Keratinocyte (primary cell): ENCODE measurements at regions not wholly inside any gene's neighbourhood (a gene's known extent, or its start where the extent isn't known, plus 50 kb on each side); places are given as distances from the start of the nearest gene placed in this dataset.

ENCODE experiments used
- DNase-seq: peaks from one replicate; pipeline ENCODE4 v3.0.0-alpha.2; 2011; ENCODE audit warnings: low read depth, missing footprints, low spot score
- FAIRE-seq: peaks from 2 replicates; lab custom pipeline; 2011; peaks lifted over from hg19 to GRCh38; lab: Jason Lieb, UNC
- H2AFZ ChIP-seq: 2 replicates; pipeline ENCODE4 v1.6.0; 2012; ENCODE audit warnings: low read length, control low read depth, inconsistent platforms; ENCODE audit not compliant: control insufficient read depth
- H3K27ac ChIP-seq: 2 replicates; pipeline ENCODE4 v1.5.1; 2011; ENCODE audit warnings: low read length; ENCODE audit not compliant: control insufficient read depth, insufficient read depth
- H3K27me3 ChIP-seq: 3 replicates; pipeline ENCODE4 v1.6.0; 2011; ENCODE audit warnings: low read length; ENCODE audit not compliant: control insufficient read depth, insufficient read depth; ENCODE audit errors: extremely low read depth
- H3K36me3 ChIP-seq, 2 experiments: 2 replicates in 1 of 2; 3 replicates in 1 of 2; pipeline ENCODE4 v1.5.1; 2011; ENCODE audit warnings: low read length in 2 of 2, mild to moderate bottlenecking in 1 of 2; ENCODE audit not compliant: control insufficient read depth in 2 of 2, insufficient read depth in 2 of 2; ENCODE audit errors: extremely low read depth in 1 of 2
- H3K4me1 ChIP-seq: 3 replicates; pipeline ENCODE4 v1.5.1; 2011; ENCODE audit warnings: low read length; ENCODE audit not compliant: control insufficient read depth, insufficient read depth; ENCODE audit errors: extremely low read depth
- H3K4me2 ChIP-seq: 3 replicates; pipeline ENCODE4 v1.6.0; 2011; ENCODE audit warnings: low read depth, low read length; ENCODE audit not compliant: control insufficient read depth, insufficient read depth; ENCODE audit errors: extremely low read depth
- H3K4me3 ChIP-seq, 3 experiments: fragments of 200-600 bp in 1 of 3; sonication (generic) in 1 of 3; 2 replicates in 2 of 3; 3 replicates in 1 of 3; pipeline ENCODE4 v1.5.1; 2011 to 2016; ENCODE audit warnings: low read length in 3 of 3, mild to moderate bottlenecking in 3 of 3, control low read depth in 2 of 3, inconsistent platforms in 1 of 3, low read depth in 1 of 3, mixed read lengths in 1 of 3, mixed run types in 1 of 3, moderate library complexity in 1 of 3; ENCODE audit not compliant: control insufficient read depth in 2 of 3, insufficient read depth in 2 of 3; ENCODE audit errors: extremely low read depth in 1 of 3
- H3K79me2 ChIP-seq: 2 replicates; pipeline ENCODE4 v1.6.0; 2012; ENCODE audit warnings: low read length; ENCODE audit not compliant: control insufficient read depth, insufficient read depth
- H3K9ac ChIP-seq: 3 replicates; pipeline ENCODE4 v1.6.0; 2011; ENCODE audit warnings: low read length; ENCODE audit not compliant: control insufficient read depth, insufficient read depth; ENCODE audit errors: extremely low read depth
- H3K9me1 ChIP-seq: 3 replicates; pipeline ENCODE4 v1.6.0; 2011; ENCODE audit warnings: low read length; ENCODE audit not compliant: control insufficient read depth, insufficient read depth; ENCODE audit errors: extremely low read depth
- H3K9me3 ChIP-seq: 2 replicates; pipeline ENCODE4 v1.5.1; 2012; ENCODE audit warnings: low read depth, low read length; ENCODE audit not compliant: control insufficient read depth
- H4K20me1 ChIP-seq: 3 replicates; pipeline ENCODE4 v1.6.0; 2011; ENCODE audit warnings: low read length; ENCODE audit not compliant: control insufficient read depth, insufficient read depth; ENCODE audit errors: extremely low read depth
- CTCF ChIP-seq, 3 experiments: IDR thresholded peaks in 1 of 3; conservative IDR thresholded peaks in 1 of 3; optimal IDR thresholded peaks in 1 of 3; 2 replicates in 2 of 3; 3 replicates in 1 of 3; pipeline versions ENCODE3 to v1.5.1; 2011; ENCODE audit warnings: low read length in 3 of 3, mild to moderate bottlenecking in 3 of 3, moderate library complexity in 2 of 3, control low read depth in 1 of 3, inconsistent platforms in 1 of 3; ENCODE audit not compliant: insufficient read depth in 2 of 3; ENCODE audit errors: extremely low read depth in 1 of 3
- EZH2 ChIP-seq: IDR thresholded peaks from one replicate; pipeline ENCODE4 v1.6.1; 2012; ENCODE audit warnings: inconsistent platforms, mild to moderate bottlenecking, low read length, moderate library complexity
- dilution Hi-C: fragments of 300-500 bp; cut with MboI; formaldehyde crosslinking; loops from one replicate; pipeline ENCODE4 v1.7.0; 2020; ENCODE audit warnings: low sequenced_read_pairs; ENCODE audit not compliant: extremely low pct_ligation_motif_present

GRCh38 chr7:68833422-68833821, 764.9 kb upstream of the AUTS2 start:
- Histone ChIP-seq H3K9ac (no peak overlapping the region), H3K27me3 (no peaks in the 10 kb centered on the region), H3K4me1 (no peaks in the 10 kb centered on the region), H3K9me3 (no peaks in the 10 kb centered on the region), H3K4me3 (no peak overlapping the region), H3K9me1 (no peaks in the 10 kb centered on the region), H3K27ac (no peak overlapping the region), H4K20me1 (no peaks in the 10 kb centered on the region), H2AFZ (no peak overlapping the region), H3K4me2 (no peak overlapping the region), H3K36me3 (no peaks in the 10 kb centered on the region), H3K79me2 (no peaks in the 10 kb centered on the region)
- FAIRE-seq, result no peak
- dilution Hi-C loops, result no loop called here
- TF ChIP-seq EZH2, result no peak
- TF ChIP-seq CTCF (optimal IDR thresholded peaks at IDR 0.05 in 1 of 3, IDR thresholded peaks at IDR 0.05 in 1 of 3, conservative IDR thresholded peaks at IDR 0.05 in 1 of 3; ENCODE audit: extremely low read depth in 1 of 3, insufficient read depth in 2 of 3, low read length in 3 of 3), result no peak
- no peak for DNase-seq

GRCh38 chr7:68839014-68839413, 759.3 kb upstream of the AUTS2 start:
- Histone ChIP-seq H3K9me3 (no peaks in the 10 kb centered on the region), H2AFZ (no peak overlapping the region), H3K9me1 (no peaks in the 10 kb centered on the region), H3K27me3 (no peaks in the 10 kb centered on the region), H4K20me1 (no peaks in the 10 kb centered on the region), H3K36me3 (no peaks in the 10 kb centered on the region), H3K9ac (no peak overlapping the region), H3K4me3 (no peak overlapping the region), H3K27ac (no peak overlapping the region), H3K79me2 (no peaks in the 10 kb centered on the region), H3K4me2 (no peak overlapping the region), H3K4me1 (no peaks in the 10 kb centered on the region)
- TF ChIP-seq CTCF (optimal IDR thresholded peaks at IDR 0.05 in 1 of 3, IDR thresholded peaks at IDR 0.05 in 1 of 3, conservative IDR thresholded peaks at IDR 0.05 in 1 of 3; ENCODE audit: extremely low read depth in 1 of 3, insufficient read depth in 2 of 3, low read length in 3 of 3), result no peak
- TF ChIP-seq EZH2, result no peak
- DNase-seq, result no peak
- dilution Hi-C loops, result no loop called here
- no peak for FAIRE-seq
